PC-9 (cell line): ENCODE measurements at regions not wholly inside any gene's neighbourhood (a gene's known extent, or its start where the extent isn't known, plus 50 kb on each side); places are given as distances from the start of the nearest gene placed in this dataset.

Experiments used
- BruUV-seq: library from RNA; stranded (reverse); fragments of 400-500 nt; replicated peaks from 2 replicates; lab custom pipeline; 2021; lab: Mats Ljungman, UMichigan
- CTCF ChIA-PET: fragments of 300-600 bp; sonication (Branson Sonifier 250); formaldehyde crosslinking; loops from one replicate; lab custom pipeline; 2022; ENCODE audit warnings: antibody characterized with exemption; lab: Charles Lee
- POLR2A ChIA-PET: fragments of 300-600 bp; sonication (Branson Sonifier 250); formaldehyde crosslinking; loops from one replicate; lab custom pipeline; 2022; ENCODE audit warnings: antibody characterized with exemption; ENCODE audit not compliant: unreplicated experiment; lab: Charles Lee
- DNase-seq, 2 experiments: peaks; one replicate each; pipeline versions ENCODE4 v3.0.0 to v3.0.0-alpha.2; 2015 to 2022; ENCODE audit warnings: mixed read lengths in 1 of 2
- H2AFZ ChIP-seq: fragments of 200-600 bp; sonication (generic); 2 replicates; pipeline ENCODE4 v1.8.1; 2017; ENCODE audit warnings: antibody characterized with exemption
- H3F3A ChIP-seq: fragments of 200-600 bp; sonication (generic); 2 replicates; pipeline ENCODE4 v1.8.1; 2017; ENCODE audit warnings: antibody characterized with exemption, mild to moderate bottlenecking, low read depth; ENCODE audit not compliant: insufficient read depth
- H3K27ac ChIP-seq: fragments of 200-600 bp; sonication (generic); 2 replicates; pipeline ENCODE4 v1.6.1; 2016; ENCODE audit warnings: mixed run types
- H3K27me3 ChIP-seq: fragments of 200-600 bp; sonication (generic); 2 replicates; pipeline ENCODE4 v1.6.1; 2016; ENCODE audit warnings: low read depth, mixed run types; ENCODE audit not compliant: insufficient read depth
- H3K36me3 ChIP-seq: fragments of 200-600 bp; sonication (generic); 2 replicates; pipeline ENCODE4 v1.6.1; 2016; ENCODE audit warnings: low read depth, mixed run types
- H3K4me1 ChIP-seq: fragments of 200-600 bp; sonication (generic); replicated peaks from 2 replicates; pipeline ENCODE4 v1.6.1; 2016; ENCODE audit warnings: mixed run types; ENCODE audit not compliant: insufficient read depth
- H3K4me2 ChIP-seq: fragments of 200-600 bp; sonication (generic); 2 replicates; pipeline ENCODE4 v1.6.1; 2017; ENCODE audit warnings: mixed run types
- H3K4me3 ChIP-seq: fragments of 200-600 bp; sonication (generic); 2 replicates; pipeline ENCODE4 v1.6.1; 2016; ENCODE audit warnings: mixed run types
- H3K79me2 ChIP-seq: fragments of 200-600 bp; sonication (generic); 2 replicates; pipeline ENCODE4 v1.6.1; 2017; ENCODE audit warnings: low read depth, mixed run types
- H3K9me2 ChIP-seq: fragments of 200-600 bp; sonication (generic); 2 replicates; pipeline ENCODE4 v1.8.1; 2017; ENCODE audit warnings: mild to moderate bottlenecking; ENCODE audit not compliant: insufficient read depth
- H3K9me3 ChIP-seq: fragments of 200-600 bp; sonication (generic); 2 replicates; pipeline ENCODE4 v1.8.1; 2016; ENCODE audit warnings: low read depth; ENCODE audit not compliant: insufficient read depth
- H4K20me1 ChIP-seq: fragments of 200-600 bp; sonication (generic); 2 replicates; pipeline ENCODE4 v1.8.1; 2017; ENCODE audit not compliant: insufficient read depth
- EZH2 ChIP-seq: fragments of 200-600 bp; sonication (generic); IDR thresholded peaks from 2 replicates; pipeline ENCODE4 v1.8.0; 2017; ENCODE audit warnings: antibody characterized with exemption, low read depth
- intact Hi-C: fragments of 100-400 bp; cut with micrococcal nuclease; formaldehyde crosslinking; loops from one replicate; pipeline ENCODE4 v1.10.0; 2022; ENCODE audit not compliant: unreplicated experiment
- TF ChIP-seq, protein P1 (sequence below): fragments of 200-600 bp; sonication (generic); conservative IDR thresholded peaks from 2 replicates; pipeline ENCODE4 v1.6.1; 2017; ENCODE audit warnings: mixed run types, antibody characterized with exemption, mild to moderate bottlenecking, moderate library complexity

- peaks cover 34% of the 10 kb centered on the region for H3K27me3 ChIP-seq
- ChIA-PET POLR2A (no interaction called here), CTCF (no interaction called here)
- no peaks in the 10 kb centered on the region for H3F3A ChIP-seq
- no peaks in the 10 kb centered on the region for H3K9me2 ChIP-seq
- no peaks in the 10 kb centered on the region for H3K9me3 ChIP-seq
- intact Hi-C loops = no loop called here
- H3K4me2 ChIP-seq = no peak overlapping the region
- no peaks in the 10 kb centered on the region for H4K20me1 ChIP-seq
- H3K27ac ChIP-seq = no peak overlapping the region
- no peak for DNase-seq
- no TSS peak for BruUV-seq
- H2AFZ ChIP-seq = no peak overlapping the region
- no peaks in the 10 kb centered on the region for H3K36me3 ChIP-seq
- no peaks in the 10 kb centered on the region for H3K4me1 ChIP-seq
- TF ChIP-seq, protein P1, sequence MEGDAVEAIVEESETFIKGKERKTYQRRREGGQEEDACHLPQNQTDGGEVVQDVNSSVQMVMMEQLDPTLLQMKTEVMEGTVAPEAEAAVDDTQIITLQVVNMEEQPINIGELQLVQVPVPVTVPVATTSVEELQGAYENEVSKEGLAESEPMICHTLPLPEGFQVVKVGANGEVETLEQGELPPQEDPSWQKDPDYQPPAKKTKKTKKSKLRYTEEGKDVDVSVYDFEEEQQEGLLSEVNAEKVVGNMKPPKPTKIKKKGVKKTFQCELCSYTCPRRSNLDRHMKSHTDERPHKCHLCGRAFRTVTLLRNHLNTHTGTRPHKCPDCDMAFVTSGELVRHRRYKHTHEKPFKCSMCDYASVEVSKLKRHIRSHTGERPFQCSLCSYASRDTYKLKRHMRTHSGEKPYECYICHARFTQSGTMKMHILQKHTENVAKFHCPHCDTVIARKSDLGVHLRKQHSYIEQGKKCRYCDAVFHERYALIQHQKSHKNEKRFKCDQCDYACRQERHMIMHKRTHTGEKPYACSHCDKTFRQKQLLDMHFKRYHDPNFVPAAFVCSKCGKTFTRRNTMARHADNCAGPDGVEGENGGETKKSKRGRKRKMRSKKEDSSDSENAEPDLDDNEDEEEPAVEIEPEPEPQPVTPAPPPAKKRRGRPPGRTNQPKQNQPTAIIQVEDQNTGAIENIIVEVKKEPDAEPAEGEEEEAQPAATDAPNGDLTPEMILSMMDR = no peak
- TF ChIP-seq EZH2 = no peak
- no peaks in the 10 kb centered on the region for H3K79me2 ChIP-seq
- H3K4me3 ChIP-seq = no peak overlapping the region
Measured at GRCh38 chr19:30864391-30865215, 484.6 kb downstream of the TSHZ3 start.

GRCh38 chr19:30862876-30863275 is 486.4 kb downstream of the TSHZ3 start:
- no peaks in the 10 kb centered on the region for H3F3A ChIP-seq
- intact Hi-C loops = no loop called here
- H3K27me3 ChIP-seq = peaks cover 34% of the 10 kb centered on the region
- DNase-seq = no peak
- no peaks in the 10 kb centered on the region for H4K20me1 ChIP-seq
- H3K79me2 ChIP-seq = no peaks in the 10 kb centered on the region
- H3K4me3 ChIP-seq = no peak overlapping the region
- no peaks in the 10 kb centered on the region for H3K36me3 ChIP-seq
- no peak overlapping the region for H3K27ac ChIP-seq
- no TSS peak for BruUV-seq
- no peaks in the 10 kb centered on the region for H3K4me1 ChIP-seq
- no peak for TF ChIP-seq EZH2
- TF ChIP-seq, protein P1 = no peak
- no peaks in the 10 kb centered on the region for H3K9me2 ChIP-seq
- H2AFZ ChIP-seq = no peak overlapping the region
- H3K4me2 ChIP-seq = no peak overlapping the region
- ChIA-PET CTCF (no interaction called here), POLR2A (no interaction called here)
- no peaks in the 10 kb centered on the region for H3K9me3 ChIP-seq

DNA sequence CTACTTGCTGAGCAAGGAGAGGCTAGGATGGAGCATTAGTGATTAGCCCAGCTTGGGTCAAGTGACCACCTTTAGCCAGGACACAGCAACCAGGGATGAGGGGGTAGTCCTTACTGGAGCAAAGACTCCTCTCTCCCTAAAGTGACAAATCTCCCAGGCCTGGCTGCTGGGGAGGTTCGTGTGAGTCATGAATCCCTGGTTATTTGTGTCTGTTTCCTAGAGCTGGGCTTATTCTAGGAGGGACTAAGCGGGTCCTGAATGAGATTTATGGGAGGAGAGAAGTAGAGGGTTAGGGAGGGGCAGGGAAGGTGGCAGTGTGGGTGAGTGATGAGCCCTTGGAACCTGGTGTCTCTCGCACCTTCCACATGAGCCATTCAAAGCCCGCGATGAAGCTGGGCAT is 487.3 kb downstream of the TSHZ3 start:
- no peaks in the 10 kb centered on the region for H3K79me2 ChIP-seq
- H3F3A ChIP-seq = no peaks in the 10 kb centered on the region
- no peak overlapping the region for H2AFZ ChIP-seq
- no peak overlapping the region for H3K27ac ChIP-seq
- no peaks in the 10 kb centered on the region for H3K9me2 ChIP-seq
- H3K27me3 ChIP-seq = peaks cover 34% of the 10 kb centered on the region
- no peaks in the 10 kb centered on the region for H4K20me1 ChIP-seq
- no peak for DNase-seq
- no peaks in the 10 kb centered on the region for H3K36me3 ChIP-seq
- no peaks in the 10 kb centered on the region for H3K4me1 ChIP-seq
- H3K4me3 ChIP-seq = no peak overlapping the region
- no peak overlapping the region for H3K4me2 ChIP-seq
- CTCF ChIA-PET = no interaction called here
- no peaks in the 10 kb centered on the region for H3K9me3 ChIP-seq
- TF ChIP-seq, protein P1 = no peak
- TF ChIP-seq EZH2 = no peak
- intact Hi-C loops = no loop called here
- POLR2A ChIA-PET = no interaction called here
- BruUV-seq = no TSS peak
